ENCODE measurements at regions not wholly inside any gene's neighbourhood (a gene's known extent, or its start where the extent isn't known, plus 50 kb on each side); places are given as distances from the start of the nearest gene placed in this dataset.

- TF ChIP-seq CTCF (conservative IDR thresholded peaks at IDR 0.05; ENCODE audit: low read length) = no peak
- TF ChIP-seq EZH2phosphoT487 (IDR thresholded peaks at IDR 0.05; ENCODE audit: borderline replicate concordance) = no peak
These were observed 489.6 kb downstream of the TNS3 start for GRCh38 chr7:47092336-47092735.
